SU-DHL-6 (cell line): ENCODE measurements at regions not wholly inside any gene's neighbourhood (a gene's known extent, or its start where the extent isn't known, plus 50 kb on each side); places are given as distances from the start of the nearest gene placed in this dataset.

Source experiments
- H2AFZ ChIP-seq: fragments of 200-600 bp; sonication (generic); 2 replicates; pipeline ENCODE4 v1.6.1; 2014; ENCODE audit warnings: low read depth, mild to moderate bottlenecking, moderate library complexity, mixed read lengths, antibody characterized with exemption, low read length; ENCODE audit not compliant: severe bottlenecking
- H3F3A ChIP-seq: fragments of 200-600 bp; shearing (Covaris generic); 2 replicates; pipeline ENCODE4 v1.6.0; 2016; ENCODE audit warnings: antibody characterized with exemption, mild to moderate bottlenecking; ENCODE audit not compliant: insufficient read depth
- H3K27ac ChIP-seq: fragments of 200-600 bp; sonication (generic); 2 replicates; pipeline ENCODE4 v1.5.1; 2016; ENCODE audit warnings: low read depth, mild to moderate bottlenecking, low read length, moderate library complexity, mixed read lengths
- H3K27me3 ChIP-seq: fragments of 200-600 bp; sonication (generic), shearing (Covaris generic); 2 replicates; pipeline ENCODE4 v1.6.0; 2014; ENCODE audit warnings: mild to moderate bottlenecking, low read length
- H3K36me3 ChIP-seq: fragments of 200-600 bp; sonication (generic); 2 replicates; pipeline ENCODE4 v1.6.1; 2014; ENCODE audit warnings: mild to moderate bottlenecking, low read length, mixed read lengths
- H3K4me2 ChIP-seq: fragments of 300-600, 200-600 bp; shearing (Covaris generic), sonication (generic); 2 replicates; pipeline ENCODE4 v1.6.0; 2014; ENCODE audit warnings: low read length, low read depth, mild to moderate bottlenecking; ENCODE audit not compliant: poor library complexity, severe bottlenecking
- H3K4me3 ChIP-seq: fragments of 200-600 bp; sonication (generic); 2 replicates; pipeline ENCODE4 v1.5.1; 2014; ENCODE audit warnings: antibody characterized with exemption, low read length, mild to moderate bottlenecking, mixed read lengths; ENCODE audit not compliant: insufficient read depth, poor library complexity, severe bottlenecking
- H3K79me2 ChIP-seq: fragments of 200-600 bp; sonication (generic); 2 replicates; pipeline ENCODE4 v1.6.1; 2014; ENCODE audit warnings: mild to moderate bottlenecking, low read length, moderate library complexity; ENCODE audit not compliant: insufficient read depth
- H3K9ac ChIP-seq: fragments of 200-600 bp; sonication (generic); 2 replicates; pipeline ENCODE4 v1.7.0; 2014; ENCODE audit warnings: mild to moderate bottlenecking, low read length
- H3K9me2 ChIP-seq: fragments of 200-600 bp; sonication (generic); replicated peaks from 2 replicates; pipeline ENCODE4 v1.6.1; 2014; ENCODE audit warnings: low read length; ENCODE audit not compliant: insufficient read depth
- H3K9me3 ChIP-seq: fragments of 200-600 bp; sonication (generic); 2 replicates; pipeline ENCODE4 v1.6.1; 2014; ENCODE audit warnings: low read length, mixed read lengths; ENCODE audit not compliant: insufficient read depth
- H4K20me1 ChIP-seq: fragments of 200-600 bp; sonication (generic); 2 replicates; pipeline ENCODE4 v1.6.1; 2014; ENCODE audit warnings: low read depth, mild to moderate bottlenecking, antibody characterized with exemption, low read length, moderate library complexity, mixed read lengths
- CTCF ChIP-seq: fragments of 200-600 bp; sonication (generic); IDR thresholded peaks from one replicate; pipeline ENCODE4 v1.5.1; 2017; ENCODE audit warnings: antibody characterized with exemption, mild to moderate bottlenecking, low read length, moderate library complexity; ENCODE audit not compliant: insufficient read depth, poor library complexity, severe bottlenecking
- EZH2phosphoT487 ChIP-seq: fragments of 200-600 bp; sonication (generic), shearing (Covaris generic); conservative IDR thresholded peaks from 2 replicates; pipeline ENCODE4 v1.6.1; 2018; ENCODE audit warnings: mild to moderate bottlenecking, antibody characterized with exemption, low read length, moderate library complexity, mixed read lengths

GRCh38 chr1:56418151-56418631 lies 161.2 kb downstream of the PLPP3 start:
- Histone ChIP-seq H3K27ac (no peak overlapping the region), H3K4me3 (no peak overlapping the region), H3F3A (no peaks in the 10 kb centered on the region), H3K79me2 (no peaks in the 10 kb centered on the region), H3K4me2 (no peak overlapping the region), H3K9me3 (no peaks in the 10 kb centered on the region), H3K36me3 (no peaks in the 10 kb centered on the region), H3K27me3 (no peaks in the 10 kb centered on the region), H3K9ac (no peak overlapping the region), H3K9me2 (no peaks in the 10 kb centered on the region), H4K20me1 (no peaks in the 10 kb centered on the region), H2AFZ (no peak overlapping the region)
- TF ChIP-seq EZH2phosphoT487 = no peak
- TF ChIP-seq CTCF = no peak

- H3K36me3 ChIP-seq = no peaks in the 10 kb centered on the region
Measured at GRCh38 chr1:56417646-56418045, 161.7 kb downstream of the PLPP3 start.

DNA sequence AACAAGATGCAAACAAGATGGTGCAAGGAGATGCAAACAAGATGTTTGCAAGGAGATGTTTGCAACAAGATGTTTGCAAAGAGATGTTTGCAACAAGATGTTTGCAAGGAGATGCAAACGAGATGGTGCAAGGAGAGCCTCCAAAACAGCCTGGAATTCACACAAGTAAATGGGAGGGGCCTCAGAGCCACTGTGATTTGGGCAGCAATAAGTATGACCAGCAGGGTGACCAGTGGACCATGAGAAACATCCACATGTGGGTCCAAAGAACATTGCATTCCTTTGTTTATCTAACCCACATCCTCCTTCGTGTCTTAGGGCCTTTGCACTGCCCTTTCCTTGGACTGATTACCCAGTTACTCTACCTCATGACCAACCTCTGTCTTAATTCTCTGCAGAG lies 162.9 kb downstream of the PLPP3 start:
- no peaks in the 10 kb centered on the region for H3K79me2 ChIP-seq
- no peak overlapping the region for H3K9ac ChIP-seq
- no peak overlapping the region for H2AFZ ChIP-seq
- no peak overlapping the region for H3K4me3 ChIP-seq
- no peak for TF ChIP-seq EZH2phosphoT487
- no peak for TF ChIP-seq CTCF
- no peaks in the 10 kb centered on the region for H3K9me2 ChIP-seq
- no peaks in the 10 kb centered on the region for H3K36me3 ChIP-seq
- H3K9me3 ChIP-seq = no peaks in the 10 kb centered on the region
- H3K27me3 ChIP-seq = no peaks in the 10 kb centered on the region
- no peak overlapping the region for H3K27ac ChIP-seq
- H3K4me2 ChIP-seq = no peak overlapping the region
- H4K20me1 ChIP-seq = no peaks in the 10 kb centered on the region
- no peaks in the 10 kb centered on the region for H3F3A ChIP-seq

More at GRCh38 chr1:56417646-56418045, 161.7 kb downstream of the PLPP3 start:
- H3K9me2 ChIP-seq = no peaks in the 10 kb centered on the region
- no peaks in the 10 kb centered on the region for H3K9me3 ChIP-seq
- H3K27ac ChIP-seq = no peak overlapping the region
- no peak overlapping the region for H3K4me2 ChIP-seq
- H3K27me3 ChIP-seq = no peaks in the 10 kb centered on the region
- no peak overlapping the region for H2AFZ ChIP-seq
- no peaks in the 10 kb centered on the region for H3K79me2 ChIP-seq
- H3F3A ChIP-seq = no peaks in the 10 kb centered on the region
- no peaks in the 10 kb centered on the region for H4K20me1 ChIP-seq
- H3K4me3 ChIP-seq = no peak overlapping the region
- no peak overlapping the region for H3K9ac ChIP-seq
- TF ChIP-seq EZH2phosphoT487 = no peak

- Histone ChIP-seq H3K27ac (no peak overlapping the region), H3K9me3 (no peaks in the 10 kb centered on the region), H3K9ac (no peak overlapping the region), H3K36me3 (no peaks in the 10 kb centered on the region), H3K9me2 (no peaks in the 10 kb centered on the region), H3K27me3 (no peaks in the 10 kb centered on the region), H3K79me2 (no peaks in the 10 kb centered on the region), H2AFZ (no peak overlapping the region), H3F3A (no peaks in the 10 kb centered on the region), H4K20me1 (no peaks in the 10 kb centered on the region), H3K4me2 (no peak overlapping the region), H3K4me3 (no peak overlapping the region)
- TF ChIP-seq CTCF = no peak
- TF ChIP-seq EZH2phosphoT487 = no peak
Measured at GRCh38 chr1:56415720-56416119, 163.6 kb downstream of the PLPP3 start.
